NCI-H1417 (cell line): ENCODE measurements at regions not wholly inside any gene's neighbourhood (a gene's known extent, or its start where the extent isn't known, plus 50 kb on each side); places are given as distances from the start of the nearest gene placed in this dataset.
"Not testable (repeated sequence)": the region's sequence is repeated elsewhere in the genome, so short reads cannot be mapped to it uniquely, and the experiment has no call there.

Source experiments
- DNase-seq, 3 experiments: peaks; one replicate each; lab custom pipeline; 2025; lab: John Stamatoyannopoulos, UW

DNA sequence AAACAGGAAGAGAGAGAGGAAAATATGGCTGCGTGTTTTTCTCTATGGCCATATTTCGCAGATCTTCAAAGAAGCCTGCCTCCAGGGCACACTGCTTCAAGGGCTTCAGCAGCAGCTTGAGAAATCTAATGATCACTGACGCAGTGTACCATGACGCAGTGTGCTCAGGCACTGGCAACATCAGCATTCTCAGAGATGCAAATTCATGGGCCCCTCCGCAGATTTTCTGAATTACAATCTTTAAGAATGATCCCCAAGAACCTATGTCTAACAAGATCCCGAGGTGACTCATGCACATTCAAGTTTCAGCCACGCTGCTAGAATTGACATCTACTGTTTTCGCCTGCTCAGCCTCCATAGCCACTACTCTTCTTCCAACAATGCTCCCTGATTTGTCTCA, 143.9 kb upstream of the ZNF366 start:
- no peak for DNase-seq

DNA sequence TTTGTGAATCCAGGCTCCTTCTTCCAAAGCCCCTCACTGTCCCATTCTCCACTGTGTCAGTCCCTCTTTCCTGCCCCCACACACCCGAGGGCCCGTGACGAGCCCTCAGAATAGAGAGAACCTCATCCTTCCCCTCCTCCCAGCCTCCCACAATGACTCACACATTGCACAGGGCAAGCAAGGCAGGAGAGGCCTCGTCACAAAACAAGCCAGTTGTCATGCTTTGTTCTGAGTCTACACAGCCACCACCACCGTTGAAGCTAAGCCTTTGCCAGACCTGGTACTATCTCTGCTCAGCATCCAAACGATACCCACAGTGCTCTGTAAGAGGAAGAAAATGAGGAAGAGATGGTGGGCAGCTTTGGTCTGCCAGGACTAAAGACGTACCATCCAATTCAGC, 142.2 kb upstream of the ZNF366 start:
- no peak for DNase-seq

DNA sequence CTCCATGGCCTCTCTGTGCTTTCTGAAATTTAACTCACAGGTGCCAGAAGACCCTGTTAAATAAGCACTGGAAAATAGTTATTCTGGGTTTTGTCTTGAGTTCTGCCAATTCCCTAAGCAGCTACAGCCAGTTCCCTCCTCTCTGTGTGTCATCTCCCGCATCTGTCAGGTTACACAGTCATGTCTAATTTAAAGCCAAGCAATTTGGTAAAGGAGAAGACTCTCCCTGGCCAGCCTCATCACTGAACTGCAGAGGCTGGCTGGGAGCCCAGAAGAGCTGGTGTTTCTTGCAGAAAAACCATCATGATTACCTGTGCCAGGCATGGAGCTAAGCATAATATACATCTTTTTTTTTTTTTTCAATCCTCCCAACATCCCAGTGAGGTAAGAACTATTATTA, 141.3 kb upstream of the ZNF366 start:
- DNase-seq, result peak in 2 of 3 experiments; percentile 1 to 32

DNA sequence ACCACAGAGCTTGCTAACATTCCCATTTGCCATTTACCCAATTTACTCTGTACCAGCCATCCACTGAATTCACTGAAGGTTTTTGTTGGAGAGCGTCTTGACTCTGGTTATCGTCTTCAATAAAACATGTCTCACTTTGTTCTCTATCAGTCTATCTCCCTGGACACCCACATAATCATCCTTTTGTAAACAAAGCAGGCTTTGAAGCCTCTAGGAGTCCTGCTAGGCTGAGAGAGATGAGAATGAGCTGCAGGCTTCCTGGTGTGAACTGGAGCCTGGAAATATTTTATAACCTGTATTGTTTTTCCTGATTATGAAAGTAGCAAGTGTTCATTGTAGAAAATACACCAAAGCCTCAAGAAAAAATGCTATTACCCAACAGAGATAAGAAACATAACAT, 140.6 kb upstream of the ZNF366 start:
- peak; percentile 14 to 64 (median 44) for DNase-seq

DNA sequence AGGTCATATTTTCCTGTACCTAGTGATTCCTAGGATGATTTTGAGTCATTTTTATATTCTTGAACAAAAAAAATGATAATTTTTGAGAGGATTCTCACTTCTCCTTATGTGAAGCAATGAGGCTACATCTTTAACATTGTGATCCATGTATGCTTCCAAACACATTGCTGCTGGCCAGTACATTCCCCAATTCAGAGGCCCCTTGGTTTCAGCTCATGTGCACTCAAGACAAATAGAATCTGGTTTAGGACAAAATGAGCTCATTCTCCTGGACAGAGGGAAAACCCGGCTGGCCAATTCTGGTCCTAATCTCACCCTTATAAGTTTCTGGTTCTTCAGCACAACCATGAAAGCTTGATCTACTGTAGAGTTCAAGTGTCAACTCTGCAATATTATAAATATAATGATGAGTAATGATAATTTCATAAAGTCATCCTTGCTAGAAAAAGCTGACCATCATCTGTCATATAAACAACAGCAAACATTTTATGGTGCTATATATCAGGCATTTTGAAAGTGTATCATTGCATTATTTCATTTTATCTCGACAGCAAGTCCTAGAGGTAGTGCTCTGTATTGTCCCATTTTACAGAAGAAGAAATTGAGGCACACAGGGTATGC, 139.1 kb upstream of the ZNF366 start:
- DNase-seq, result no peak

DNA sequence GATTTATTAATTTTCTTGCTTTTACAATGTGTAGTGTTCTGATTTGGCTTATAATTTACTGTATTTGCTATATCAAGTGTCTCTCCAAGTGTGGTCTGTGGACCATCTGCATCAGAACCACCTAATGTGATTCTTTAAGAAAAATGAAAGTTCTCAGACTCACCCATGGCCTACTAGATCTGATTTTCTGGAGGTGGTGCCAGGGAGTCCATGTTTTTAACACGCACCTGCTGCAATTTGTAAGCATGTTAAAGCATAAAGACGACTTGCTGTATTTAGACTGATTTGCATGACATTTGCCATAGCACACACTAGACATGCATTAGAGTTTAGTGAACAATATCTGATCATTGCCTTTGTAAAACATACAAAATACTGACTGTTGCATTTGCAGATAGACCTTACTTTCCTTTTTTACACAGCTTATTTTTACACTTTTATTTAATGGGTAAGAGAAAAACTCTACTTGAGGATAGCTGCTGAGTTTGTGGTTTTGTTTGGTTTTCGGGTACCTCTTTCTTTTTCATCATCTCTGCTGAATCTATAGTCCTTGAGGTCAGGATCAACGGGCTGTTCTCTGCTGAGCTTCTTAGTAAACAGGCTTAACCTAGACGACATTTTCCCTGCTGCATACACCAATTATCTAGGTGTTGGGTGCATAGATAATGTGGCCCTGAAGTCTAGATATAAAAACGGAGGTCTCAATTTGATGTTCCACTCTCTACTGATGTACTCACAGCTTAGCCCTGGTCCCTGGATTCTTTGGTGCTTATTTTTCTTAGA, 138.0 kb upstream of the ZNF366 start:
- DNase-seq, result no peak

DNA sequence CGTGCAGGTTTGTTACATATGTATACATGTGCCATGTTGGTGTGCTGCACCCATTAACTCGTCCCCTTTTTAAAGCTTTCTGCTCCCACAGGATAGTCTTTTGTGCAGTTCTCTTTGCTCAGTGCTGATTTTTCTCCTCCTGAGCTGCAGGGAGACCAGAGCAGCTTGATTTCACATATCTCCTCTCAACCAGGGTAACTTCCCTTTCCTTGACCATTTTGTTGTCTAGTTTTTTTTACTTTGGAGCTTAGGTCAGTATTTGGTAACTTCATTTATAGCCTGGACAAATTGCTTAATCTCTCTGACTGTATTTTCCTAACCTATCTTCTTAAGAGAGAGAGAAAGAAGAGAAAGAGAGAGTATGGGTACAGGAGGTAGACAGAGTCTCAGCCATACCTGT, 137.1 kb upstream of the ZNF366 start:
- DNase-seq, result no peak

DNA sequence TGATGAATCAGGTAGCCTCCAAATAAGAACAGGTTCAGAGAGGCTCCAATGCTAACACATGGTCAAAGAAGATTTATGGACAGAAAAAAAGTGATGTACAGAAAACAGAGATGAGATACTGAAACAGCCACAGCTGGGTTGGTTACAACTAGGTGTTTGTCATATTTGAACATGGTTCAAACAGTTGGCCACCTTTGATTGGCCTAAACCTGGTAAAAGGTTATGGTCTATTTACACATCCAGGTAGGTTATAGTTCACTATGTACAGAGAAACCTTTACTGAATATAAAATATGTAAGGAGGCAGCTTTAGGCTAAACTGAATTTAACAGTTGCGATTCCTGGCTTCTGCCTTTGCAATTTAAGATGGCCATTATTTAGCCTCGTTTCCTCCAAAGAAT, 134.0 kb upstream of the ZNF366 start:
- no peak for DNase-seq

DNA sequence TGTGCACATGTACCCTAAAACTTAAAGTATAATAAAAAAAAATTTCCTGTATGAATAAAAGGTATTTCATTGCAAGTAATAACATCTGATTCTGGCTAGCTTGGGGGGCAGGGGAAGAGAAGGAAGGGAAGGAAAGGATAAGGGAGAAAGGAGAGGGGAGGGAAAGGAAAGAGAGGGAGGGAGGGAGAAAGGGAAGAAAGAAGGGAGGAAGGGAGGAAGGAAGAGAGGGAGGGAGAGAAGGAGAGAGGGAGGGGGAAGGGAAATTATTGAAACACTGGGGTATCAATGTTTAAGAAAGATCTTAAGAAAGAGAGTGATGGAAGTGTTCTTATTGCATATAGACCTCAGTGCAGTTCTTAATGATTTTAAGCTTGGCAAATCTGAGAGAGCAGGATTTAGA, 129.8 kb upstream of the ZNF366 start:
- DNase-seq, result no peak

DNA sequence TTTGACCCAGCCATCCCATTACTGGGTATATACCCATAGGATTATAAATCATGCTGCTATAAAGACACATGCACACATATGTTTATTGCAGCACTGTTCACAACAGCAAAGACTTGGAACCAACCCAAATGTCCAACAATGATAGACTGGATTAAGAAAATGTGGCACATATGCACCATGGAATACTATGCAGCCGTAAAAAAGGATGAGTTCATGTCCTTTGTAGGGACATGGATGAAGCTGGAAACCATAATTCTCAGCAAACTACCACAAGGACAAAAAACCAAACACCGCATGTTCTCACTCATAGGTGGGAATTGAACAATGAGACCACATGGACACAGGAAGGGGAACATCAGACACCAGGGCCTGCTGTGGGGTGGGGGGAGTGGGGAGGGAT, 129.4 kb upstream of the ZNF366 start:
- not testable (repeated sequence) for DNase-seq

DNA sequence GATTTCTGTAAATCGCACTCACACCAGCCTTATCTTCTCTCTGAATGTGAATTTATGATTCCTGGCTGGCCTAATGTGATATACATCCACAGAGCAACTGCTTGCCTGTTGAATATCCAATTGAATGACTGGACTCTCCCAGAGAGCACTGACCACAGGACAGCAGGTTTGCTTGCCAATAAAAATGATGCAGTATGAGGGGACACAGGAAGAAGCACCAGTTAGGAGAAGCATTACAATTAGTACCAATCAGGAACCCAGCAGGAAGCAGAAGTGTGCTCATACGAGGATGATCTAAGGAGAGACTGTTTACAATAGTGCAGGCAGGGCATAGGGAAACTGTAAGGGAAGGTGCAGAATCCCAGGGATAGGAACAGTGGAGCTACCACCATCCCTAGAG, 127.2 kb upstream of the ZNF366 start:
- peak in 1 of 3 experiments; percentile 22 for DNase-seq

DNA sequence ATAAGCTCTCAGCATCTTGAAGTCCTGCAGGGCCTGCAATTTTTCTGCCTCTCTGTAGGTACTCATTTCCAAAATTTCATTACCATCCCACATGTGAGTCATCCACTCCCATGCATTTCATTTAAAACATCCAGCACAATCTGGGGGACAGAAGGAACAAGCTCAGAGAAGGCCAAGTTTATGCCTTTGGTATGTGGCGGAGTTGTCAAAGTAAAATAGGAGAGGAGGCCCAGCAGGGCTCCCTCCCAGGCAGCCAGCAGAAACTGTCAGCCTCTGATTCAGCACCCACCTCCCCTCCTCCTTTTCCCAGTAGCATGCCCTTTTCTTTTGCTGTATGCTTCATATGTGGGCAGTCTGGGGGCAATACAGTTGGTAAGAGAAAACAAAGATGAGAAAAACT, 126.4 kb upstream of the ZNF366 start:
- DNase-seq, result no peak

DNA sequence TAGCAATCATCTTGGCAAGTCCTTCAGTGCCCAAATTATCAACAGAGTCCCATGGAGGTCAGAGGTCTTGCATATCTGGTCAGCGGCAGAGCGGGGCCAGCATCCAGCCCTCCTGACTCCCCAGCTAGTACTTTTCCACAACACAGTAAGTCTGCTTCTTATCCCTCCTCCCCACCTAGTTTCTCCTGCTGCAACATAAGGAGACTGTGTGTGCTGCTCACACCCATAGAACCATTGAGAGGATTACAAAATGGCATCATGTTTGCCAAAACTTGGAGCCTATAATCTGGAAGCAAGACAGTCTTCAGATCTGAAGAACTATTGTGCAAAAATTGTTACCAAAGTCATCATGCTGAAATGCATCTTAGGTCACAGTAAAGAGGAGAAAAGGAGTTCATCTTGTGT, 125.8 kb upstream of the ZNF366 start:
- DNase-seq, result no peak

DNA sequence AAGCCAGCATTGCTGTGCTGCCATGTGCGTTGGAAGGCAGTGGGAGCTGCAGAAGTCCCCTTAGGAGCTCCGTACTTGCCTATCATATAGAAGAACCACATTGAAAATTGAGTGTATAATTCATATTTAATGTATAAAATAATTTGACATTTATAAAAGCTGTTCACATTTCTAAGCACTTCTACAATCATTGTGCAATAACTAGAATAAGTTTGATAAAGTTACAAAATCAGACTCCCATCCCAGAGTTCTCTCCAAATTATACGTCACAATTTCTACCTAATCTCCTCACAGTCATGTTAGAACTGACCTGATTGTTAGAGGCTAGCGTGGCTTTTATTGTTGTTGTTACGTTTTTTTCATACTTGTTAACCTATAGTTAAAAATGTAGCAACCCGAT, 123.5 kb upstream of the ZNF366 start:
- DNase-seq, result no peak

DNA sequence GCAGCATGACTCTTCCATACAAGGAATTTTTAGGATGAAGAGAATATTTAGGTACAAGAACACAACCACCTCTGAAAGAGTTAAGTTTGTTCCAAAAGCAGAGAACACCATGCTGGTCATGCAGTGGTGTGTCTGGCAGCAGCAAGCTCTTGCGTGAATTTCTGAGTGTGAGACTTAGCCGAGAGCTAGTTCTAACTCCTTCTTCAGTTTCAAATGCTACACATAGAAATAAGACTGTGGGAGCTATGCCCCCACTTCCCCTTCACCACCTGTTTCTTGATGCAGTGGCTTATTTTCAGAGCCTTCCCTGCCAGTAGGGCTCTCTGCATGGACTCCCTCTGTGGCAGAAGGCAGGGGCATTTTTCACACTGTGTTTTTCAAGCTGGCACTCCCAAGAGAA, 122.9 kb upstream of the ZNF366 start:
- no peak for DNase-seq

DNA sequence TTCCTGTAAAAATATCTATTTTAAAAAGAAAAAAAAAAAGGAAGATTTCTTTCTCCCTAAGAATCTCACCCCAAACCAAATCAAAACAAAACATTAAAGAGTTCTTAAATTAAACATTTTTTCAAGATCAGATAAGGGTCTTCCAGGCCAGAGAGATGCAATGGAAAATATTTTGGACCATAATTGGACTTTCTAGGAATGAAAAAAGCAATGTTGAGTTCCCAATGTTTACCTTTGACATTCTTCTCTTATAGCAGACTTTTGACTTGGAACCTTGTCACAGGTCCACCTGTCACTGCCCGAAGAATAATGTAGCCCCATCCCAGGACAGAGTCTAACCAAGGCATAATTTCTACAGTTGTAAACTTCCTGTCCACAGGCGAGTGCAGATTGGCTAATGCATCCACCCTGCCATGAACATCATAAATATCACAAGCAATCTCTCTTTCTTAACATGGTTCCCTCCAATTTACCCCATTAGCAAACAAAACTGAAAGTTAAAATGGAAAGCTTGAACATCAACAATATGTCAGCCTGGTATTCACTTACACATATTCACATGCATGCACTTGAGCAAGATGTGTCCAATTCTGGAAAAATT, 121.7 kb upstream of the ZNF366 start:
- DNase-seq, result no peak

DNA sequence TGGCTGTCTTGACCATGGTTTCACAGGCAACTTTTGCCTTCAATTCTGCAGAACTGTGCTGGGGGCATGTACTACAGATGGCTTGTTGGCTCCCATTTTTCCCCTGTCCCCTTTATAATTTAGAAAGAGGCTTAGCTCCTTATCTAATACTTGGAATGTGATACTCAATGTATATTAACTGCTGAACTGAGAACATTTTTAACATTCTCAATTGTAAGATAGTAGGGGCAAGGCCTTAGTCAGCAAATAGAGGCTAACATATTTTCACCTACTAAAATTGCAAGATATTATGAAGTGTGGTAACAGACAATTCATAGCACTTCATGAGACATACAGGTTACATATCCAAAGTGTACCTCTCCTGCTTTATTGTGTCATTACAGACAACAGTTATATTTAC, 118.1 kb upstream of the ZNF366 start:
- DNase-seq, result no peak

DNA sequence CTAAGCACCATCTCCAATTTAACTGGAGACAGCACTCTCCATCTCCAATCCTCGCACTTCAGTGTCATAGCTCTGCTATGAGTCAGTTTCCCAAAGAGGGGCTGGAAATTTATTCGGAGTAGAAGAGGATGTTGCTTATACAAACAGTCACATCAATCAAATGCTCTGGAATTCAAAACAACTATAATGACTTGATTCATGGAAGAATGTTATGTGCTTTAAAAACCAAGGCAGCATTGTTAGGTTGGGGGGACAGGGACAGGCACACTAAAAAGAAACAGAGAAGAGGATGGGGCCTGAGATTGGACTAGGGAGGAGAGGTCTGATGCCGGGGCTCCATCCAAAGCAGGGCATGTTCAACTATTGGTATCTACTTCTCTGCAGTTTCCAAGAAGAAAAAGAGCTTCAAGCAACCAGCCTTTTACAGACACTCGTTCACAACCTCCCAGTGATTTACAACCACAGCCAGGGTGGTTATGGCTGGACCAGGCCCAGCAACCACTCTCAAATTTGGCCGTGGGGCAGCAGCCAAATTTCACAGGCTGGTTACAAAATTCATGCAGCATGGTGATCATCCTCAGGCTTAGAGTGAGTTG, 117.5 kb upstream of the ZNF366 start:
- no peak for DNase-seq

DNA sequence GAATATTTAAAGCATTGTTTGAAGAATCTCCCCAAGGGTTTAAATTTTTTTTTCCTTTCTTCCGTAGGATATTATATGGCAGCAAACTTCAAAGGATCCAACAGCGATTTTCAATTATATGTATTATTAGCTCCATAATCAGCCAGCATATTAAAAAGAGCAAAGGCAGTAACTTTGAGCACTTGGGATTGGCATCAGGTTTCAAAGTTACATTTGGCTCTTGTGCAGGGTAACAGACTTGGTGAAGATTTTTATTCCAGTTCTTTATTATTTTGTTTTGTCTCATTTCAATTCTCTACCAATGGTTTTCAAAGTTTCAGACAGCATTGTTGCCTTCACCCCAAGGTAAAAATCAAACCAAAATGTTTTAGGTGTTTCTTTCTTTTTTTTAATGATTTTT, 116.7 kb upstream of the ZNF366 start:
- DNase-seq, result no peak

DNA sequence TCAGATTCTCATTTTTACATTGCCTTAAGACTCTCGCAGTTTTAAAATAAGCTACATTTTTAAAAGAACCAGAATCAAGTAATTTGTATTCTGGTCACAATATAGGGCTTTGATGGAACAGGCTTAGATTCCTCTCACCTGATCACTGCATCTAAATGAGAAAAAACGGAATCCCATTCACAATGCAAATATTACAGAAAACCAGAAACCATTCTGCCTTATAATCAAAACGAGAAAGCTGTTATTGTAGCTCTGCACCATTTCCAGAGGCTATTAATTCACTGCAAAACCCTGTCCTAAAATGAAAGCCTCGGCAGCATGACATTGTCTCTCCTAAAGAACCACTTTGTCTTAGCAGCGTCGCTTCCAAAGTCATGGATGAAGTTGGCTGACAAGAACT, 116.1 kb upstream of the ZNF366 start:
- DNase-seq, result no peak

DNA sequence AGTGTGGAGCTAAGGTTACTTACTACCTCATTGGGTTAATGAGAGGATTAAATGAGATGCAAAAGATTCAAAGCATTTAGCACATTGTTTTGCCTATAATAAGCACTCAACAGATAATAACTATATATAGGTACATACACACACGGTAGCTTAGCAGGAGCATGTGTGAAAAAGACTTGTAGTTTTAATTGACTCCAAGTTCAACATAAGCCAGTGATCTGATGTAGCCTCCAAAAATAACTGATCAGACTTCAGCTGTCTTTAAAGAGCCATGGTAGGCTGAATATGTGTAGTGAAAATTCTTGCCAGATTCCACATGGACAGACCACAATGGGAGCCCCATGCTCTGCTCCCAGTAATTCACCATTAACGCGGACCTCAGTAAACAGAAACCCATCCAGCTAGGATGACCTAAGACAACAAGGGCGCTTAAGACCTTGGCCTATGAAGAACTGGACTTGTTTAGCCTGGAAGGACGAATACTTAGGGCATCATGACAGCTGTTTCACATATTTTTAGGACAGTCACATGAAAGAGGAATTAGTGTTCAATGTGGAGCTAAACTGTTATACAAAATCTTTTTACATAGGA, 115.1 kb upstream of the ZNF366 start:
- no peak for DNase-seq

DNA sequence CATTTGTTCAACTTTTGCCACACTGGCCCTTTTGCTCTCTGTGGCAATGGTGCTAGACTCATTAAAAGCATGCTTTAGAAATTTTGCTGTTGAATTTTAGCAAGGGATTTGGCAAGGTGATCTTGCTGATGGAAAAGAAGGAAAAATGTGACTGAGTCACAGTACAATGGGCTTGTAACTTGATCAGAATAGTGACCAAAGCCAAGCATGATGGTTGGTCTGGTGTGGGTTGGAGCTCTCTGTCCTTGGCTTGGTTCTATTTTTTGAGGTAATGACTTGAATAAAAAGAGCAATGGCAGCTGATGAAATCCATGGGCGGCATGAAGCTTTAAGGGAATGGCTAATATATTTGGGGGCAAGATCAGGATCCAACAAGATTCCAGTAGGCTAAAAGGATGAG, 114.4 kb upstream of the ZNF366 start:
- no peak for DNase-seq

DNA sequence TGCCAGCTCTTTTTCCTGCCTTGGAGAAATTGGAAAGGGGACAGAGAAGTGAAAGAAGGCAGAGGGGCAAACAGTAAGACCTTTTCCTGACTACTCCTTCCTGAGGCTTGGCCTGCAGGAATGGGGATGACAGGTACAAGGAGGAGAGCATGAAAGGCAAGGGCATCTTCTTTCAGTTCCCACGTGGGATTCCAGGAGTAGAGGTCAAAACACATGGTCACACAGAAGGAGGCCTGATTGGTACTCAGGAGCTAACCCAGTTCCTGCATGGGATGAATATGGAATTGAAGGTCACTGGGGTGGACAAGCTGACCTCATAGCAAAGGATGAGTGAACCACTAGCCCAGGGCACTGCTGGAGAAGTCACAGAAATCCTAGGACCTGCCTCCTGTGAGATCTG, 112.5 kb upstream of the ZNF366 start:
- DNase-seq, result no peak
